MM.1S (cell line): ENCODE measurements at regions not wholly inside any gene's neighbourhood (a gene's known extent, or its start where the extent isn't known, plus 50 kb on each side); places are given as distances from the start of the nearest gene placed in this dataset.

Experiments
- DNase-seq: peaks from one replicate; pipeline ENCODE4 v3.0.0-alpha.2; 2015
- H2AFZ ChIP-seq: fragments of 300-600 bp; sonication (generic); 2 replicates; pipeline ENCODE4 v1.6.0; 2016; ENCODE audit warnings: antibody characterized with exemption, low read length
- H3F3A ChIP-seq: fragments of 300-600 bp; sonication (generic); 2 replicates; pipeline ENCODE4 v1.6.1; 2016; ENCODE audit warnings: mild to moderate bottlenecking, antibody characterized with exemption, low read length, moderate library complexity, mixed read lengths; ENCODE audit not compliant: insufficient read depth
- H3K27ac ChIP-seq: fragments of 300-600 bp; sonication (generic); 2 replicates; pipeline ENCODE4 v1.5.1; 2016; ENCODE audit warnings: mild to moderate bottlenecking, low read length
- H3K27me3 ChIP-seq: fragments of 300-600 bp; sonication (generic); replicated peaks from 2 replicates; pipeline ENCODE4 v1.6.0; 2016; ENCODE audit warnings: low read length; ENCODE audit not compliant: insufficient read depth
- H3K36me3 ChIP-seq: fragments of 300-600 bp; sonication (generic); replicated peaks from 2 replicates; pipeline ENCODE4 v1.6.1; 2016; ENCODE audit warnings: mild to moderate bottlenecking, low read length, mixed read lengths; ENCODE audit not compliant: insufficient read depth
- H3K4me1 ChIP-seq: fragments of 300-600 bp; sonication (generic); 2 replicates; pipeline ENCODE4 v1.6.1; 2016; ENCODE audit warnings: low read length, mixed read lengths
- H3K4me2 ChIP-seq: fragments of 300-600 bp; sonication (generic); 2 replicates; pipeline ENCODE4 v1.6.0; 2016; ENCODE audit warnings: low read depth, low read length
- H3K4me3 ChIP-seq: fragments of 300-600 bp; sonication (generic); 2 replicates; pipeline ENCODE4 v1.5.1; 2016; ENCODE audit warnings: low read length, mixed read lengths
- H3K79me2 ChIP-seq: fragments of 300-600 bp; sonication (generic); 2 replicates; pipeline ENCODE4 v1.6.1; 2016; ENCODE audit warnings: mixed run types, low read length, mixed read lengths
- H3K9ac ChIP-seq: fragments of 300-600 bp; sonication (generic); 2 replicates; pipeline ENCODE4 v1.6.1; 2016; ENCODE audit warnings: low read length, mixed read lengths
- H3K9me2 ChIP-seq: fragments of 300-600 bp; sonication (generic); replicated peaks from 2 replicates; pipeline ENCODE4 v1.6.1; 2016; ENCODE audit warnings: mild to moderate bottlenecking, low read length, mixed read lengths; ENCODE audit not compliant: insufficient read depth
- H3K9me3 ChIP-seq: fragments of 300-600 bp; sonication (generic); replicated peaks from 2 replicates; pipeline ENCODE4 v1.6.1; 2016; ENCODE audit warnings: mild to moderate bottlenecking, low read length, mixed read lengths; ENCODE audit not compliant: insufficient read depth
- H4K20me1 ChIP-seq: fragments of 300-600 bp; sonication (generic); 2 replicates; pipeline ENCODE4 v1.6.1; 2016; ENCODE audit warnings: mild to moderate bottlenecking, low read length, moderate library complexity, mixed read lengths; ENCODE audit not compliant: insufficient read depth
- EZH2 ChIP-seq: fragments of 300-600 bp; sonication (generic); optimal IDR thresholded peaks from 2 replicates; pipeline ENCODE3; 2017; ENCODE audit warnings: low read depth, mild to moderate bottlenecking, antibody characterized with exemption, low read length, mixed read lengths
- EZH2phosphoT487 ChIP-seq: fragments of 300-600 bp; sonication (generic); IDR thresholded peaks from 2 replicates; pipeline ENCODE4 v1.6.1; 2018; ENCODE audit warnings: antibody characterized with exemption, low read length
- TF ChIP-seq, protein P1 (sequence below): fragments of 300-600 bp; sonication (generic); IDR thresholded peaks from 2 replicates; pipeline ENCODE4 v1.5.1; 2016; ENCODE audit warnings: antibody characterized with exemption, low read length, mixed read lengths

- H3K79me2 ChIP-seq: no peaks in the 10 kb centered on the region
- no peak overlapping the region for H2AFZ ChIP-seq
- no peak overlapping the region for H3K27ac ChIP-seq
- TF ChIP-seq EZH2 (no peak), EZH2phosphoT487 (no peak)
- TF ChIP-seq, protein P1, sequence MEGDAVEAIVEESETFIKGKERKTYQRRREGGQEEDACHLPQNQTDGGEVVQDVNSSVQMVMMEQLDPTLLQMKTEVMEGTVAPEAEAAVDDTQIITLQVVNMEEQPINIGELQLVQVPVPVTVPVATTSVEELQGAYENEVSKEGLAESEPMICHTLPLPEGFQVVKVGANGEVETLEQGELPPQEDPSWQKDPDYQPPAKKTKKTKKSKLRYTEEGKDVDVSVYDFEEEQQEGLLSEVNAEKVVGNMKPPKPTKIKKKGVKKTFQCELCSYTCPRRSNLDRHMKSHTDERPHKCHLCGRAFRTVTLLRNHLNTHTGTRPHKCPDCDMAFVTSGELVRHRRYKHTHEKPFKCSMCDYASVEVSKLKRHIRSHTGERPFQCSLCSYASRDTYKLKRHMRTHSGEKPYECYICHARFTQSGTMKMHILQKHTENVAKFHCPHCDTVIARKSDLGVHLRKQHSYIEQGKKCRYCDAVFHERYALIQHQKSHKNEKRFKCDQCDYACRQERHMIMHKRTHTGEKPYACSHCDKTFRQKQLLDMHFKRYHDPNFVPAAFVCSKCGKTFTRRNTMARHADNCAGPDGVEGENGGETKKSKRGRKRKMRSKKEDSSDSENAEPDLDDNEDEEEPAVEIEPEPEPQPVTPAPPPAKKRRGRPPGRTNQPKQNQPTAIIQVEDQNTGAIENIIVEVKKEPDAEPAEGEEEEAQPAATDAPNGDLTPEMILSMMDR: no peak
- H3K9ac ChIP-seq: no peak overlapping the region
- H3K4me3 ChIP-seq: no peak overlapping the region
- no peaks in the 10 kb centered on the region for H3K27me3 ChIP-seq
- no peak for DNase-seq
- H3K9me3 ChIP-seq: no peaks in the 10 kb centered on the region
- no peaks in the 10 kb centered on the region for H4K20me1 ChIP-seq
- H3K9me2 ChIP-seq: no peaks in the 10 kb centered on the region
- H3K4me2 ChIP-seq: no peak overlapping the region
- H3K36me3 ChIP-seq: no peaks in the 10 kb centered on the region
- no peaks in the 10 kb centered on the region for H3F3A ChIP-seq
- H3K4me1 ChIP-seq: no peaks in the 10 kb centered on the region
These were observed 611.2 kb downstream of the RPS29 start for GRCh38 chr14:48974994-48975393.

- no peaks in the 10 kb centered on the region for H3K9me2 ChIP-seq
- H3K4me3 ChIP-seq: no peak overlapping the region
- no peak for DNase-seq
- no peaks in the 10 kb centered on the region for H3K36me3 ChIP-seq
- TF ChIP-seq, protein P1: no peak
- TF ChIP-seq EZH2phosphoT487: no peak
- no peak for TF ChIP-seq EZH2
- H4K20me1 ChIP-seq: no peaks in the 10 kb centered on the region
- H3K4me1 ChIP-seq: no peaks in the 10 kb centered on the region
- no peaks in the 10 kb centered on the region for H3K27me3 ChIP-seq
- H3K4me2 ChIP-seq: no peak overlapping the region
- H3K9me3 ChIP-seq: no peaks in the 10 kb centered on the region
- H3K79me2 ChIP-seq: no peaks in the 10 kb centered on the region
- H2AFZ ChIP-seq: no peak overlapping the region
- no peaks in the 10 kb centered on the region for H3F3A ChIP-seq
- H3K27ac ChIP-seq: no peak overlapping the region
- no peak overlapping the region for H3K9ac ChIP-seq
These were observed 613.0 kb downstream of the RPS29 start for GRCh38 chr14:48973151-48973550.

DNA sequence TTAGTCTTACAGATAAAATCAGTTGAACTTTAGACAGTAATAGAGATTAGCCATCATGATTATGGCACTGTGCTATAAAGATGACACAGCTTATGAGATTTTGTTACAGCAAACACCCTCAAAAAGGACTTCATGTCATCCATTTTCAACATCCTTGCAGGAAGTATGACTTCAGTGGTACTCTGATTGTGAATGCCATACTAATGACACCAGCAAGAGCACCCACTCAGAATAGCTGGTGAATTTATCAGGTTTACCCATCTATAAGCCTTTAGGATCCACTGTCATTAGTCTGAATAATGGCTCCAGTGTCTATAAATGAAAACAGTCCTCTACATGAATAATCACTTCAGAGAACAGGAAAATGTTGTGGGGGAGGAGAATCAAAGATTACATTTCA lies 615.2 kb downstream of the RPS29 start:
- no peaks in the 10 kb centered on the region for H3K27me3 ChIP-seq
- H4K20me1 ChIP-seq: no peaks in the 10 kb centered on the region
- no peaks in the 10 kb centered on the region for H3K4me1 ChIP-seq
- no peaks in the 10 kb centered on the region for H3K9me3 ChIP-seq
- no peaks in the 10 kb centered on the region for H3K36me3 ChIP-seq
- no peak overlapping the region for H3K9ac ChIP-seq
- no peaks in the 10 kb centered on the region for H3K79me2 ChIP-seq
- TF ChIP-seq EZH2phosphoT487 (no peak), EZH2 (no peak)
- TF ChIP-seq, protein P1: no peak
- no peaks in the 10 kb centered on the region for H3K9me2 ChIP-seq
- no peaks in the 10 kb centered on the region for H3F3A ChIP-seq
- no peak for DNase-seq
- H3K27ac ChIP-seq: no peak overlapping the region
- no peak overlapping the region for H3K4me3 ChIP-seq
- no peak overlapping the region for H2AFZ ChIP-seq
- no peak overlapping the region for H3K4me2 ChIP-seq
